PC-3 (cell line): ENCODE measurements at regions not wholly inside any gene's neighbourhood (a gene's known extent, or its start where the extent isn't known, plus 50 kb on each side); places are given as distances from the start of the nearest gene placed in this dataset.
"Not testable (repeated sequence)": the region's sequence is repeated elsewhere in the genome, so short reads cannot be mapped to it uniquely, and the experiment has no call there.

Experiments
- ATAC-seq: fragments of 200-7000 bp; cut with Tn5 transposase; 2 replicates; pipeline ENCODE4 v1.9.1; 2020; ENCODE audit warnings: mild to moderate bottlenecking, moderate library complexity
- BruUV-seq: library from RNA; stranded (reverse); fragments of 400-500 nt; replicated peaks from 2 replicates; lab custom pipeline; 2021; lab: Mats Ljungman, UMichigan
- CTCF ChIA-PET: fragments of 300-600 bp; sonication (Branson Sonifier 250); formaldehyde crosslinking; loops from one replicate; lab custom pipeline; 2022; ENCODE audit warnings: antibody characterized with exemption; lab: Charles Lee
- POLR2A ChIA-PET: fragments of 300-600 bp; sonication (Branson Sonifier 250); formaldehyde crosslinking; loops from one replicate; lab custom pipeline; 2022; ENCODE audit warnings: antibody characterized with exemption; ENCODE audit not compliant: unreplicated experiment; lab: Charles Lee
- DNase-seq: peaks from one replicate; pipeline ENCODE4 v3.0.0-alpha.2; 2015
- H2AFZ ChIP-seq: fragments of 300-600 bp; sonication (generic); 2 replicates; pipeline ENCODE4 v1.6.0; 2016; ENCODE audit warnings: antibody characterized with exemption, low read length
- H3F3A ChIP-seq: fragments of 300-600 bp; sonication (generic); one replicate; pipeline ENCODE4 v1.6.0; 2017; ENCODE audit warnings: antibody characterized with exemption, low read length, control low read depth, mild to moderate bottlenecking; ENCODE audit not compliant: unreplicated experiment
- H3K27ac ChIP-seq: fragments of 300-600 bp; sonication (generic); 2 replicates; pipeline ENCODE4 v1.5.1; 2016; ENCODE audit warnings: mild to moderate bottlenecking, low read length
- H3K27me3 ChIP-seq: fragments of 300-600 bp; sonication (generic); 2 replicates; pipeline ENCODE4 v1.6.1; 2016; ENCODE audit warnings: low read length, mixed read lengths
- H3K36me3 ChIP-seq: fragments of 300-600 bp; sonication (generic); 2 replicates; pipeline ENCODE4 v1.6.1; 2016; ENCODE audit warnings: low read depth, mixed run types, low read length, mixed read lengths
- H3K4me1 ChIP-seq: fragments of 300-600 bp; sonication (generic); 2 replicates; pipeline ENCODE4 v1.5.1; 2016; ENCODE audit warnings: low read length; ENCODE audit not compliant: insufficient read depth
- H3K4me2 ChIP-seq: fragments of 300-600 bp; sonication (generic); 2 replicates; pipeline ENCODE4 v1.6.0; 2016; ENCODE audit warnings: low read length
- H3K4me3 ChIP-seq: fragments of 300-600 bp; sonication (generic); 2 replicates; pipeline ENCODE4 v1.5.1; 2016; ENCODE audit warnings: mild to moderate bottlenecking, low read length, mixed read lengths
- H3K79me2 ChIP-seq: fragments of 300-600 bp; sonication (generic); 2 replicates; pipeline ENCODE4 v1.6.1; 2017; ENCODE audit warnings: low read length, mixed read lengths
- H3K9ac ChIP-seq: fragments of 300-600 bp; sonication (generic); 2 replicates; pipeline ENCODE4 v1.6.0; 2016; ENCODE audit warnings: mild to moderate bottlenecking, low read length
- H3K9me2 ChIP-seq: fragments of 300-600 bp; sonication (generic); replicated peaks from 2 replicates; pipeline ENCODE4 v1.6.1; 2016; ENCODE audit warnings: mixed run types, low read length, mixed read lengths
- H3K9me3 ChIP-seq: fragments of 300-600 bp; sonication (generic); 2 replicates; pipeline ENCODE4 v1.6.1; 2016; ENCODE audit warnings: low read length, mixed read lengths
- H4K20me1 ChIP-seq: fragments of 300-600 bp; sonication (generic); 2 replicates; pipeline ENCODE4 v1.6.1; 2016; ENCODE audit warnings: low read length, mixed read lengths
- EZH2 ChIP-seq: fragments of 300-600 bp; sonication (generic); IDR thresholded peaks from one replicate; pipeline ENCODE4 v1.6.1; 2017; ENCODE audit warnings: antibody characterized with exemption, mild to moderate bottlenecking, low read length; ENCODE audit not compliant: unreplicated experiment
- EZH2phosphoT487 ChIP-seq: fragments of 300-600 bp; sonication (generic); IDR thresholded peaks from 2 replicates; pipeline ENCODE4 v1.6.1; 2018; ENCODE audit warnings: mild to moderate bottlenecking, antibody characterized with exemption, low read length, borderline replicate concordance
- intact Hi-C: fragments of 100-400 bp; cut with micrococcal nuclease; formaldehyde crosslinking; loops from 2 replicates; pipeline ENCODE4 v1.9.0; 2023
- TF ChIP-seq, protein P1 (sequence below): fragments of 300-600 bp; sonication (generic); conservative IDR thresholded peaks from 2 replicates; pipeline ENCODE4 v1.5.1; 2017; ENCODE audit warnings: antibody characterized with exemption, low read depth, mild to moderate bottlenecking, low read length

DNA sequence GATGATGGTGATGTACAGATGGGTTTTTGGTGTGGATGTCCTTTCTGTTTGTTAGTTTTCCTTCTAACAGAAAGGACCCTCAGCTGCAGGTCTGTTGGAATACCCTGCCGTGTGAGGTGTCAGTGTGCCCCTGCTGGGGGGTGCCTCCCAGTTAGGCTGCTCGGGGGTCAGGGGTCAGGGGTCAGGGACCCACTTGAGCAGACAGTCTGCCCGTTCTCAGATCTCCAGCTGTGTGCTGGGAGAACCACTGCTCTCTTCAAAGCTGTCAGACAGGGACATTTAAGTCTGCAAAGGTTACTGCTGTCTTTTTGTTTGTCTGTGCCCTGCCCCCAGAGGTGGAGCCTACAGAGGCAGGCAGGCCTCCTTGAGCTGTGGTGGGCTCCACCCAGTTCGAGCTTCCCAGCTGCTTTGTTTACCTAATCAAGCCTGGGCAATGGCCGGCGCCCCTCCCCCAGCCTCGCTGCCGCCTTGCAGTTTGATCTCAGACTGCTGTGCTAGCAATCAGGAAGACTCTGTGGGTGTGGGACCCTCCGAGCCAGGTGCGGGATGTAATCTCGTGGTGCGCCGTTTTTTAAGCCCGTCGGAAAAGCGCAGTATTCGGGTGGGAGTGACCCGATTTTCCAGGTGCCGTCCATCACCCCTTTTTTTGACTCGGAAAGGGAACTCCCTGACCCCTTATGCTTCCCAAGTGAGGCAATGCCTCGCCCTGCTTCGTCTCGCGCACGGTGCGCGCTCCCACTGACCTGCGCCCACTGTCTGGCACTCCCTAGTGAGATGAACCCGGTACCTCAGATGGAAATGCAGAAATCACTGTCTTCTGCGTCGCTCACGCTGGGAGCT is 408.2 kb downstream of the LNPK start:
- POLR2A ChIA-PET, BruUV-seq, H3K79me2 ChIP-seq: not testable (repeated sequence)

DNA sequence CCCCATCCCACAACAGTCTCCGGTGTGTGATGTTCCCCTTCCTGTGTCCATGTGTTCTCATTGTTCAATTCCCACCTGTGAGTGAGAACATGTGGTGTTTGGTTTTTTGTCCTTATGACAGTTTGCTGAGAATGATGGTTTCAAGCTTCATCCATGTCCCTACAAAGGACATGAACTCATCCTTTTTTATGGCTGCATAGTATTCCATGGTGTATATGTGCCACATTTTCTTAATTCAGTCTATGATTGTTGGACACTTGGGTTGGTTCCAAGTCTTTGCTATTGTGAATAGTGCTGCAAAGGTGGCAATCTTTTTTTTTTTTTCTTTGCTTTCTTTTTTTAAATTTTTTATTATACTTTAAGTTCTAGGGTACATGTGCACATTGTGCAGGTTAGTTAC is 406.7 kb upstream of the ATP5MC3 start:
- H3K27me3 ChIP-seq, H3K9me2 ChIP-seq, H3F3A ChIP-seq, CTCF ChIA-PET, H3K9me3 ChIP-seq, H3K4me2 ChIP-seq, H3K27ac ChIP-seq, H4K20me1 ChIP-seq, H2AFZ ChIP-seq, DNase-seq, H3K36me3 ChIP-seq, POLR2A ChIA-PET, H3K9ac ChIP-seq, intact Hi-C loops, ATAC-seq, H3K79me2 ChIP-seq, H3K4me3 ChIP-seq, H3K4me1 ChIP-seq, BruUV-seq: not testable (repeated sequence)

More for the DNA sequence above, 408.2 kb downstream of the LNPK start:
- H3F3A ChIP-seq, H3K4me1 ChIP-seq, H3K4me3 ChIP-seq, H2AFZ ChIP-seq, DNase-seq, H3K9me2 ChIP-seq, H3K9ac ChIP-seq, H3K27ac ChIP-seq, H3K4me2 ChIP-seq, ATAC-seq, intact Hi-C loops, H3K36me3 ChIP-seq, H4K20me1 ChIP-seq, H3K27me3 ChIP-seq, CTCF ChIA-PET, H3K9me3 ChIP-seq: not testable (repeated sequence)

DNA sequence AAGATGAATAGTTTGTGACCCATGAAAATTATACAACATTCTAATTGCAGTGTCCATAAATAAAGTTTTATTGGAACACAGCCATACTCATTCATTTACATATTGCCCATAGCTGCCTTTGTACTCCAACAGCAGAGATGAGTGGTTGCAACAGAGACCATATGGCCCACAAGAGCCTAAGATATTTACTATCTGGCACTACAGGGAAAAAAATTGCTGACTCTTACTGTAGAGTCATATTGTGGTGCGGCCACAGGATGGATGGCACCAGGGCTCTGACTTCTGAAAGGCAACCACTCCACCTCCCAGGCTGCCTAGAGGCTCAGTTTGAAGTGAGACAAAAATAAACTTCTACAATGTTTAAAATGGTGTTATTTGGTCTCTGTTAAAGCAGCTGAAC is 404.0 kb upstream of the ATP5MC3 start:
- CTCF ChIA-PET, result no interaction called here
- H3K4me2 ChIP-seq, result no peak overlapping the region

More for the DNA sequence above, 404.0 kb upstream of the ATP5MC3 start:
- TF ChIP-seq, protein P1, sequence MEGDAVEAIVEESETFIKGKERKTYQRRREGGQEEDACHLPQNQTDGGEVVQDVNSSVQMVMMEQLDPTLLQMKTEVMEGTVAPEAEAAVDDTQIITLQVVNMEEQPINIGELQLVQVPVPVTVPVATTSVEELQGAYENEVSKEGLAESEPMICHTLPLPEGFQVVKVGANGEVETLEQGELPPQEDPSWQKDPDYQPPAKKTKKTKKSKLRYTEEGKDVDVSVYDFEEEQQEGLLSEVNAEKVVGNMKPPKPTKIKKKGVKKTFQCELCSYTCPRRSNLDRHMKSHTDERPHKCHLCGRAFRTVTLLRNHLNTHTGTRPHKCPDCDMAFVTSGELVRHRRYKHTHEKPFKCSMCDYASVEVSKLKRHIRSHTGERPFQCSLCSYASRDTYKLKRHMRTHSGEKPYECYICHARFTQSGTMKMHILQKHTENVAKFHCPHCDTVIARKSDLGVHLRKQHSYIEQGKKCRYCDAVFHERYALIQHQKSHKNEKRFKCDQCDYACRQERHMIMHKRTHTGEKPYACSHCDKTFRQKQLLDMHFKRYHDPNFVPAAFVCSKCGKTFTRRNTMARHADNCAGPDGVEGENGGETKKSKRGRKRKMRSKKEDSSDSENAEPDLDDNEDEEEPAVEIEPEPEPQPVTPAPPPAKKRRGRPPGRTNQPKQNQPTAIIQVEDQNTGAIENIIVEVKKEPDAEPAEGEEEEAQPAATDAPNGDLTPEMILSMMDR, result no peak
- TF ChIP-seq EZH2 (no peak), EZH2phosphoT487 (no peak)
- no peaks in the 10 kb centered on the region for H3K79me2 ChIP-seq
- H3K36me3 ChIP-seq, result no peaks in the 10 kb centered on the region
- intact Hi-C loops, result no loop called here
- H3K27ac ChIP-seq, result no peak overlapping the region
- POLR2A ChIA-PET, result no interaction called here
- no TSS peak for BruUV-seq
- ATAC-seq (no peak), DNase-seq (no peak)
- H3K4me1 ChIP-seq, result no peaks in the 10 kb centered on the region
- H3K27me3 ChIP-seq, result peaks cover 28% of the 10 kb centered on the region
- no peak overlapping the region for H3K9ac ChIP-seq
- H3F3A ChIP-seq, result no peaks in the 10 kb centered on the region
- no peaks in the 10 kb centered on the region for H3K9me3 ChIP-seq
- H2AFZ ChIP-seq, result no peak overlapping the region
- H3K4me3 ChIP-seq, result no peak overlapping the region
- no peaks in the 10 kb centered on the region for H3K9me2 ChIP-seq
- H4K20me1 ChIP-seq, result no peaks in the 10 kb centered on the region
